H1 (cell line): ENCODE measurements at regions not wholly inside any gene's neighbourhood (a gene's known extent, or its start where the extent isn't known, plus 50 kb on each side); places are given as distances from the start of the nearest gene placed in this dataset.

ENCODE experiments used
- CTCF ChIA-PET: fragments of 300-600 bp; sonication (Branson Sonifier 250); formaldehyde crosslinking; loops from one replicate; lab custom pipeline; 2021; ENCODE audit not compliant: partially characterized antibody; lab: Charles Lee
- POLR2A ChIA-PET: fragments of 300-600 bp; sonication (Branson Sonifier 250); formaldehyde crosslinking; loops from one replicate; lab custom pipeline; 2021; ENCODE audit warnings: inconsistent platforms; ENCODE audit not compliant: partially characterized antibody; lab: Charles Lee
- DNase-seq, 2 experiments: peaks; one replicate each; pipeline versions ENCODE4 v3.0.0 to v3.0.0-alpha.2; 2010 to 2022; ENCODE audit warnings: low spot score in 2 of 2, low read depth in 1 of 2, mixed read lengths in 1 of 2
- FAIRE-seq: peaks from 2 replicates; lab custom pipeline; 2011; peaks lifted over from hg19 to GRCh38; lab: Jason Lieb, UNC
- H2AFZ ChIP-seq: 2 replicates; pipeline ENCODE4 v1.8.1; 2012; ENCODE audit warnings: low read length, inconsistent platforms
- H2AK5ac ChIP-seq: 2 replicates; pipeline ENCODE4 v1.6.1; 2013; ENCODE audit warnings: low read depth, low read length
- H2BK120ac ChIP-seq: replicated peaks from 2 replicates; pipeline ENCODE3; 2013; ENCODE audit warnings: low read depth, low read length, inconsistent platforms
- H2BK12ac ChIP-seq: 2 replicates; pipeline ENCODE4 v1.6.1; 2013; ENCODE audit warnings: low read depth, low read length
- H2BK15ac ChIP-seq: 2 replicates; pipeline ENCODE4 v1.6.1; 2013; ENCODE audit warnings: low read length
- H2BK20ac ChIP-seq: 2 replicates; pipeline ENCODE4 v1.6.1; 2013; ENCODE audit warnings: low read length
- H2BK5ac ChIP-seq: 2 replicates; pipeline ENCODE4 v1.6.1; 2013; ENCODE audit warnings: low read depth, low read length
- H3K14ac ChIP-seq: 2 replicates; pipeline ENCODE4 v1.6.1; 2013; ENCODE audit warnings: inconsistent platforms; ENCODE audit not compliant: insufficient read length
- H3K18ac ChIP-seq: 2 replicates; pipeline ENCODE4 v1.6.1; 2013; ENCODE audit warnings: low read length; ENCODE audit errors: extremely low read depth
- H3K23ac ChIP-seq: 2 replicates; pipeline ENCODE4 v1.6.1; 2013; ENCODE audit warnings: inconsistent platforms; ENCODE audit not compliant: insufficient read length
- H3K23me2 ChIP-seq: 2 replicates; pipeline ENCODE4 v1.6.1; 2013; ENCODE audit warnings: low read depth, low read length
- H3K27ac ChIP-seq: 2 replicates; pipeline ENCODE4 v1.6.1; 2011; ENCODE audit warnings: low read depth, low read length, inconsistent platforms
- H3K27me3 ChIP-seq, 4 experiments: replicated peaks in 1 of 4; 1 replicate in 1 of 4; 2 replicates in 3 of 4; pipeline versions ENCODE4 v1.6.1 to v1.8.1; 2011 to 2013; ENCODE audit warnings: low read length in 3 of 4, mild to moderate bottlenecking in 3 of 4, inconsistent platforms in 2 of 4, mixed read lengths in 2 of 4, moderate library complexity in 1 of 4; ENCODE audit not compliant: control insufficient read depth in 3 of 4, insufficient read depth in 3 of 4; ENCODE audit errors: extremely low read depth in 1 of 4
- H3K36me3 ChIP-seq, 4 experiments: 2 replicates each; pipeline versions ENCODE4 v1.6.1 to v1.8.1; 2011 to 2013; ENCODE audit warnings: mild to moderate bottlenecking in 4 of 4, low read length in 3 of 4, moderate library complexity in 2 of 4, control low read depth in 1 of 4, inconsistent platforms in 1 of 4; ENCODE audit not compliant: insufficient read depth in 4 of 4, control insufficient read depth in 2 of 4
- H3K4ac ChIP-seq: replicated peaks from 2 replicates; pipeline ENCODE3; 2013; ENCODE audit warnings: low read length, low read depth, mixed read lengths, inconsistent platforms; ENCODE audit not compliant: insufficient read length
- H3K4me1 ChIP-seq, 4 experiments: replicated peaks in 1 of 4; 1 replicate in 1 of 4; 2 replicates in 3 of 4; pipeline versions ENCODE4 v1.6.1 to v1.8.1; 2011 to 2013; ENCODE audit warnings: low read length in 3 of 4, inconsistent platforms in 2 of 4, mixed read lengths in 1 of 4; ENCODE audit not compliant: insufficient read depth in 4 of 4, control insufficient read depth in 3 of 4
- H3K4me2 ChIP-seq, 2 experiments: 2 replicates each; pipeline versions ENCODE4 v1.6.1 to v1.8.1; 2011 to 2013; ENCODE audit warnings: low read depth in 2 of 2, low read length in 2 of 2, control low read depth in 1 of 2, inconsistent platforms in 1 of 2, mild to moderate bottlenecking in 1 of 2; ENCODE audit not compliant: insufficient read depth in 1 of 2
- H3K4me3 ChIP-seq, 4 experiments: fragments of 200-600, 300-600 bp in 1 of 4; sonication (generic), shearing (Covaris generic), sonication (Bioruptor Twin) in 1 of 4; 2 replicates each; pipeline versions ENCODE4 v1.5.1 to v1.8.1; 2011 to 2016; ENCODE audit warnings: low read length in 4 of 4, low read depth in 3 of 4, control low read depth in 2 of 4, inconsistent platforms in 2 of 4, mild to moderate bottlenecking in 2 of 4, mixed read lengths in 1 of 4, moderate library complexity in 1 of 4; ENCODE audit not compliant: insufficient read depth in 2 of 4; ENCODE audit errors: extremely low read depth in 1 of 4
- H3K56ac ChIP-seq: replicated peaks from 2 replicates; pipeline ENCODE3; 2013; ENCODE audit warnings: low read depth, mild to moderate bottlenecking, mixed read lengths, low read length, inconsistent platforms; ENCODE audit not compliant: insufficient read length
- H3K79me1 ChIP-seq: 2 replicates; pipeline ENCODE4 v1.6.1; 2013; ENCODE audit warnings: low read depth, low read length, control low read depth
- H3K79me2 ChIP-seq, 2 experiments: 2 replicates each; pipeline versions ENCODE4 v1.6.1 to v1.8.1; 2012 to 2013; ENCODE audit warnings: low read length in 2 of 2, mild to moderate bottlenecking in 2 of 2, inconsistent platforms in 1 of 2; ENCODE audit not compliant: insufficient read depth in 2 of 2, control insufficient read depth in 1 of 2
- H3K9ac ChIP-seq, 4 experiments: replicated peaks in 1 of 4; 1 replicate in 1 of 4; 2 replicates in 3 of 4; pipeline versions ENCODE4 v1.6.1 to v1.8.1; 2011 to 2013; ENCODE audit warnings: low read depth in 3 of 4, low read length in 3 of 4, control low read depth in 2 of 4, mild to moderate bottlenecking in 2 of 4, moderate library complexity in 2 of 4, inconsistent platforms in 1 of 4; ENCODE audit errors: extremely low read depth in 1 of 4
- H3K9me3 ChIP-seq, 2 experiments: 2 replicates each; pipeline versions ENCODE4 v1.6.1 to v1.8.1; 2012 to 2013; ENCODE audit warnings: mild to moderate bottlenecking in 2 of 2, moderate library complexity in 2 of 2, control low read depth in 1 of 2, inconsistent platforms in 1 of 2, low read depth in 1 of 2, low read length in 1 of 2, mixed read lengths in 1 of 2; ENCODE audit not compliant: insufficient read depth in 2 of 2
- H4K20me1 ChIP-seq, 2 experiments: replicated peaks in 1 of 2; 2 replicates each; pipeline versions ENCODE3 to v1.8.1; 2011 to 2013; ENCODE audit warnings: inconsistent platforms in 2 of 2, low read length in 2 of 2, mild to moderate bottlenecking in 1 of 2; ENCODE audit not compliant: insufficient read depth in 2 of 2, control insufficient read depth in 1 of 2
- H4K5ac ChIP-seq: 2 replicates; pipeline ENCODE4 v1.6.1; 2013; ENCODE audit warnings: low read length, low read depth, mixed read lengths, inconsistent platforms; ENCODE audit not compliant: insufficient read length
- H4K8ac ChIP-seq: 2 replicates; pipeline ENCODE4 v1.8.0; 2013; ENCODE audit warnings: mild to moderate bottlenecking, moderate library complexity, low read length, inconsistent platforms; ENCODE audit not compliant: insufficient read depth; ENCODE audit errors: extremely low read depth
- H4K91ac ChIP-seq: replicated peaks from 2 replicates; pipeline ENCODE3; 2013; ENCODE audit warnings: low read length, mixed read lengths, inconsistent platforms; ENCODE audit not compliant: insufficient read length
- BACH1 ChIP-seq: IDR thresholded peaks from 2 replicates; pipeline ENCODE4 v1.6.1; 2012; ENCODE audit warnings: low read length, improper control_type of control experiment
- CHD1 ChIP-seq: IDR thresholded peaks from 2 replicates; pipeline ENCODE4 v1.6.1; 2012; ENCODE audit warnings: low read depth, low read length, improper control_type of control experiment
- KDM1A ChIP-seq: fragments of 200-600, 300-600 bp; sonication (generic); IDR thresholded peaks from 2 replicates; pipeline ENCODE4 v1.7.1; 2016; ENCODE audit warnings: mild to moderate bottlenecking, low read length, borderline replicate concordance
- KDM5A ChIP-seq: fragments of 200-600 bp; IDR thresholded peaks from 2 replicates; pipeline ENCODE4 v1.7.1; 2012; ENCODE audit warnings: mild to moderate bottlenecking, low read length, inconsistent platforms, mixed read lengths
- NANOG ChIP-seq: IDR thresholded peaks from 2 replicates; pipeline ENCODE4 v1.6.1; 2011; ENCODE audit warnings: low read length, low read depth, mild to moderate bottlenecking, inconsistent platforms; ENCODE audit not compliant: insufficient read depth, poor library complexity, severe bottlenecking
- NRF1 ChIP-seq: IDR thresholded peaks from 2 replicates; pipeline ENCODE4 v1.6.1; 2011; ENCODE audit warnings: mild to moderate bottlenecking, low read depth, low read length, improper control_type of control experiment
- PHF8 ChIP-seq: fragments of 200-600 bp; sonication (generic); conservative IDR thresholded peaks from 2 replicates; pipeline ENCODE4 v1.7.1; 2012; ENCODE audit warnings: low read depth, mild to moderate bottlenecking, inconsistent platforms, low read length, moderate library complexity
- POLR2AphosphoS5 ChIP-seq: IDR thresholded peaks from 2 replicates; pipeline ENCODE4 v1.6.1; 2011; ENCODE audit warnings: low read depth, low read length
- SIRT6 ChIP-seq: IDR thresholded peaks from one replicate; pipeline ENCODE4 v1.7.1; 2012; ENCODE audit warnings: low read length, inconsistent platforms
- SP4 ChIP-seq: IDR thresholded peaks from 2 replicates; pipeline ENCODE4 v1.6.1; 2012; ENCODE audit warnings: low read length, inconsistent platforms
- TBP ChIP-seq: IDR thresholded peaks from 2 replicates; pipeline ENCODE4 v1.6.1; 2011; ENCODE audit warnings: low read depth, low read length, improper control_type of control experiment
- YY1 ChIP-seq: IDR thresholded peaks from 2 replicates; pipeline ENCODE4 v1.6.1; 2011; ENCODE audit warnings: low read depth, mild to moderate bottlenecking, low read length
- WGBS, 2 experiments: shearing (Covaris generic) in 1 of 2; methylation state at CpG; one replicate each; pipeline versions ENCODE4 v1.1.6 to v1.1.7; 2013 to 2015; ENCODE audit warnings: low lambda C conversion rate in 2 of 2, mixed read lengths in 2 of 2, inconsistent platforms in 1 of 2, low coverage in 1 of 2, missing lambda C conversion rate in 1 of 2; ENCODE audit not compliant: insufficient replicate concordance in 2 of 2, insufficient coverage in 1 of 2, insufficient read length in 1 of 2; ENCODE audit errors: extremely low coverage in 1 of 2, missing lambda C conversion rate in 1 of 2; 5-methylcytosine and 5-hydroxymethylcytosine counted together
- TF ChIP-seq, protein P1 (sequence below): IDR thresholded peaks from 2 replicates; pipeline ENCODE4 v1.6.1; 2011; ENCODE audit warnings: low read length, improper control_type of control experiment
- TF ChIP-seq, protein P2 (sequence below): IDR thresholded peaks from 2 replicates; pipeline ENCODE4 v1.6.1; 2012; ENCODE audit warnings: inconsistent platforms

DNA sequence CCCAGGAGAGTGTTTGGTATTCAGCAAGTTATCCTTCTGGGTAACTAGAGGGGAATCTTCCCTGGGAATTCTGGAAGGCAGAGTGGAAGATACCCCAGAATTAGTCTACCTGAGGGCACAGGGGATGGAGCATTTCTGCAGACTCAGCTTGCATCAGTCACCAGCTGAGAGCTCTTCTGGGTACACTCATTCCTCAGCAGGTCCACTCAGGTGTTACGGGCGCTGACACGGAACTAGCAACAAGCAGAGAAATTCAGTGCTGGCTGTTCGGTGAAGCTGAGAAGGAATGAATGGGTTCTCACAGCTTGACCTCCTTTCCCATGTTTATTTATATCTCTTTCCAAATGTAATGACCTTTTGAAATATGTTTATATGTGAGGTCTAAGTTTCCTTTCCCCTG, 106.0 kb upstream of the PNPLA4 start:
- Histone ChIP-seq H3K79me1 (no peaks in the 10 kb centered on the region), H2BK120ac (no peak overlapping the region), H2BK12ac (no peak overlapping the region), H3K23me2 (peaks cover 4% of the 10 kb centered on the region; the same call in 1 of the 2 replicates), H3K36me3 (no peaks in the 10 kb centered on the region), H3K18ac (no peak overlapping the region), H2AFZ (no peak overlapping the region), H3K14ac (no peak overlapping the region), H4K8ac (no peak overlapping the region), H4K20me1 (no peaks in the 10 kb centered on the region), H2BK15ac (no peak overlapping the region), H4K5ac (no peak overlapping the region), H3K4me1 (peaks cover 0 to 12% (median 3%) of the 10 kb centered on the region in 4 experiments; a peak in 3 of 7 replicates), H3K4ac (no peak overlapping the region), H3K9ac (no peak overlapping the region), H3K56ac (no peak overlapping the region), H3K79me2 (no peaks in the 10 kb centered on the region), H2BK5ac (no peak overlapping the region), H2AK5ac (no peak overlapping the region), H2BK20ac (no peak overlapping the region), H3K4me3 (no peak overlapping the region; a peak in 1 of 8 replicates), H3K27ac (no peak overlapping the region), H4K91ac (no peak overlapping the region), H3K9me3 (no peaks in the 10 kb centered on the region), H3K23ac (no peak overlapping the region), H3K4me2 (no peak overlapping the region), H3K27me3 (no peaks in the 10 kb centered on the region)
- POLR2A ChIA-PET: no interaction called here
- 88% methylated on average over 4 of the region's 4 CpGs; no CpG with 5 or more reads in 1 of the 2 experiments for WGBS, 2 experiments
- FAIRE-seq (no peak), DNase-seq (no peak)
- CTCF ChIA-PET: interaction anchor here (1.3 kb wide), 1 partner anchor 10 kb away, joined by 5 read pairs; no protein-coding TSS in a partner anchor
- TF ChIP-seq SP4: no peak
- no peak for TF ChIP-seq PHF8
- TF ChIP-seq NRF1: no peak
- TF ChIP-seq BACH1: no peak
- TF ChIP-seq, protein P1, sequence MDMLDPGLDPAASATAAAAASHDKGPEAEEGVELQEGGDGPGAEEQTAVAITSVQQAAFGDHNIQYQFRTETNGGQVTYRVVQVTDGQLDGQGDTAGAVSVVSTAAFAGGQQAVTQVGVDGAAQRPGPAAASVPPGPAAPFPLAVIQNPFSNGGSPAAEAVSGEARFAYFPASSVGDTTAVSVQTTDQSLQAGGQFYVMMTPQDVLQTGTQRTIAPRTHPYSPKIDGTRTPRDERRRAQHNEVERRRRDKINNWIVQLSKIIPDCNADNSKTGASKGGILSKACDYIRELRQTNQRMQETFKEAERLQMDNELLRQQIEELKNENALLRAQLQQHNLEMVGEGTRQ: no peak
- TF ChIP-seq, protein P2, sequence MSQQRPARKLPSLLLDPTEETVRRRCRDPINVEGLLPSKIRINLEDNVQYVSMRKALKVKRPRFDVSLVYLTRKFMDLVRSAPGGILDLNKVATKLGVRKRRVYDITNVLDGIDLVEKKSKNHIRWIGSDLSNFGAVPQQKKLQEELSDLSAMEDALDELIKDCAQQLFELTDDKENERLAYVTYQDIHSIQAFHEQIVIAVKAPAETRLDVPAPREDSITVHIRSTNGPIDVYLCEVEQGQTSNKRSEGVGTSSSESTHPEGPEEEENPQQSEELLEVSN: no peak
- TF ChIP-seq YY1: no peak
- TF ChIP-seq KDM5A: no peak
- no peak for TF ChIP-seq SIRT6
- no peak for TF ChIP-seq CHD1
- no peak for TF ChIP-seq KDM1A
- no peak for TF ChIP-seq POLR2AphosphoS5
- no peak for TF ChIP-seq TBP
- no peak for TF ChIP-seq NANOG
